ENCODE measurements at regions not wholly inside any gene's neighbourhood (a gene's known extent, or its start where the extent isn't known, plus 50 kb on each side); places are given as distances from the start of the nearest gene placed in this dataset.

DNA sequence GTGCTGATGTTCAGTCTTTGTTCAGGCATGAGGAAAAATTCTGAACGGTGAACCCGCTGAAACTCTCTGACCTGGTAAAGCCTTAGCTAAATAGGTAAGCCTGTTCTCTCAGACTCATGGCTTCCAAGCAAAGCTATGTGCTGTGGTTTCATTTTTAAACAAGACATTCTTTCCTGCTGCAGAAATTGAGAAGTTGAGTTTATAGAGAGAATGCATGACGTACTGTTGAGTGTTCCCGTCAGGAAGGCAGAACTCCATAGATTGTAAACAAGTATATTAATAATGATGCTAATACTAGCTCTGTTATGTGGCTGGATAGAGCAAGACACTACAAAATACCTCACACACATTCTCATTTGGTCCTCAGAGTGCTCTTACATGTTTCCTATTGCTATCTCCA is 424.0 kb upstream of the CRIM1 start:
- H3K27me3 ChIP-seq (replicated peaks; ENCODE audit: control insufficient read depth, insufficient read depth, low read length), result no peaks in the 10 kb centered on the region
- H3K9me3 ChIP-seq, result no peaks in the 10 kb centered on the region
- no peaks in the 10 kb centered on the region for H3K36me3 Mint-ChIP-seq (ENCODE audit: insufficient read depth, unreplicated experiment)
- CTCF ChIA-PET, result no interaction called here
- no peaks in the 10 kb centered on the region for H3K4me1 ChIP-seq
- TF ChIP-seq CTCF (IDR thresholded peaks at IDR 0.05; ENCODE audit: insufficient read depth in 1 of 2, low read depth in 1 of 2, low read length in 1 of 2, severe bottlenecking in 1 of 2, unreplicated experiment in 1 of 2), result no peak
- POLR2A ChIA-PET, result no interaction called here
- no TSS peak for BruUV-seq (replicated peaks)
- intact Hi-C loops (cut with micrococcal nuclease; ENCODE audit: unreplicated experiment), result no loop called here
- no peaks in the 10 kb centered on the region for H3K9me3 Mint-ChIP-seq (ENCODE audit: unreplicated experiment)
- H3K4me3 ChIP-seq (ENCODE audit: low read depth, low read length), result no peak overlapping the region
- no peaks in the 10 kb centered on the region for H3K4me1 Mint-ChIP-seq (ENCODE audit: low read depth, unreplicated experiment)
- H3K4me3 Mint-ChIP-seq (ENCODE audit: unreplicated experiment), result no peak overlapping the region
- H3K27me3 Mint-ChIP-seq (ENCODE audit: insufficient read depth, unreplicated experiment), result peaks cover 20% of the 10 kb centered on the region
- DNase-seq, result no peak
- no peaks in the 10 kb centered on the region for H3K36me3 ChIP-seq (ENCODE audit: control insufficient read depth, insufficient read depth, low read length)
- H3K27ac Mint-ChIP-seq (ENCODE audit: unreplicated experiment), result no peak overlapping the region

DNA sequence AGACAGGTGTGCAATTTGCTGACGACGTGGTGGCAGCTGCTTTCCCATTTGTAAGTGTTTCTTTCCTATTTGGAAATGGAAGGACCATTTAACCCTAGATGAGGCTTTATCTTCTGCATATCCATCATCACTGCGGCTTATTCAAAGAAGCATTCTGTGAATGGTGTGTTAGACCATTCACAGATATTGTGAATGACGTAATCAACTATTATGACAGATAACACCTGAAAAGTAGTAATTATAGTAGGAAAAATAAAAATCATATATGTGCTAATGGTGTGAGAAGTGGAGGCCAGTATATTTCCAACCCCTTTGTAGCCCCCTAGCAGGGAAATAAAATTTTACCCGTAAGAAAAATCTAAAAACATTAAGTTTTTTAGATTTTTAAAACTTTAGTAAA is 424.5 kb upstream of the CRIM1 start:
- no peaks in the 10 kb centered on the region for H3K4me1 Mint-ChIP-seq (ENCODE audit: low read depth, unreplicated experiment)
- BruUV-seq (replicated peaks), result no TSS peak
- intact Hi-C loops (cut with micrococcal nuclease; ENCODE audit: unreplicated experiment), result no loop called here

DNA sequence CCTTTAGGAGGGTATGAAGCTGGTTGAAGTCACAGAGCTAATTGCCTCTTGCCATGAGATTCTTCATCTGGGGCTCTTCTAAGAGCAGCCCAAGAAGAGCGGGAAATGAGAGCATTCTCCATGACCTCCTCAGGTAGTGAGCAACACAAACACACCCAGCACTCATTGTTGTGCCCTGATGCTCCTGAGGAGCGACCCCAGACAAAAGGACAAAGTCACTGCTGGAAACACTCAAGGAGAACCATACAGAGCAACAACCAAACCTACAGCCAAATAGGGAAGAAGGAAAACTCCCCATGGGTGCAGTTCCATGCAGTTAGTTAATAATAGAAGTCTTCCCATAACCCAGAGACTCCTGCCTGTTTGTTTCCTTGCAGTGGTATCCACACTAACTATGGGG is 426.0 kb upstream of the CRIM1 start:
- BruUV-seq (replicated peaks), result no TSS peak
- Mint-ChIP-seq H3K9me3 (ENCODE audit: unreplicated experiment) (no peaks in the 10 kb centered on the region), H3K36me3 (ENCODE audit: insufficient read depth, unreplicated experiment) (no peaks in the 10 kb centered on the region), H3K27ac (ENCODE audit: unreplicated experiment) (no peak overlapping the region), H3K4me3 (ENCODE audit: unreplicated experiment) (no peak overlapping the region), H3K27me3 (ENCODE audit: insufficient read depth, unreplicated experiment) (peaks cover 12% of the 10 kb centered on the region), H3K4me1 (ENCODE audit: low read depth, unreplicated experiment) (no peaks in the 10 kb centered on the region)
- intact Hi-C loops (cut with micrococcal nuclease; ENCODE audit: unreplicated experiment), result no loop called here
- TF ChIP-seq CTCF (IDR thresholded peaks at IDR 0.05; ENCODE audit: insufficient read depth in 1 of 2, low read depth in 1 of 2, low read length in 1 of 2, severe bottlenecking in 1 of 2, unreplicated experiment in 1 of 2), result no peak
- Histone ChIP-seq H3K4me3 (ENCODE audit: low read depth, low read length) (no peak overlapping the region), H3K36me3 (ENCODE audit: control insufficient read depth, insufficient read depth, low read length) (no peaks in the 10 kb centered on the region), H3K27me3 (replicated peaks; ENCODE audit: control insufficient read depth, insufficient read depth, low read length) (no peaks in the 10 kb centered on the region), H3K4me1 (no peaks in the 10 kb centered on the region), H3K9me3 (no peaks in the 10 kb centered on the region)
- ChIA-PET POLR2A (no interaction called here), CTCF (no interaction called here)
- DNase-seq, result no peak

More for the DNA sequence above, 424.5 kb upstream of the CRIM1 start:
- Mint-ChIP-seq H3K9me3 (ENCODE audit: unreplicated experiment) (no peaks in the 10 kb centered on the region), H3K27me3 (ENCODE audit: insufficient read depth, unreplicated experiment) (peaks cover 20% of the 10 kb centered on the region), H3K4me3 (ENCODE audit: unreplicated experiment) (no peak overlapping the region), H3K36me3 (ENCODE audit: insufficient read depth, unreplicated experiment) (no peaks in the 10 kb centered on the region), H3K27ac (ENCODE audit: unreplicated experiment) (no peak overlapping the region)
- ChIA-PET POLR2A (no interaction called here), CTCF (no interaction called here)
- DNase-seq, result no peak
- Histone ChIP-seq H3K4me1 (no peaks in the 10 kb centered on the region), H3K4me3 (ENCODE audit: low read depth, low read length) (no peak overlapping the region), H3K27me3 (replicated peaks; ENCODE audit: control insufficient read depth, insufficient read depth, low read length) (no peaks in the 10 kb centered on the region), H3K9me3 (no peaks in the 10 kb centered on the region), H3K36me3 (ENCODE audit: control insufficient read depth, insufficient read depth, low read length) (no peaks in the 10 kb centered on the region)
- no peak for TF ChIP-seq CTCF (IDR thresholded peaks at IDR 0.05; ENCODE audit: insufficient read depth in 1 of 2, low read depth in 1 of 2, low read length in 1 of 2, severe bottlenecking in 1 of 2, unreplicated experiment in 1 of 2)

Data from Caco-2 (cell line).